WERI-Rb-1 (cell line): ENCODE measurements at regions not wholly inside any gene's neighbourhood (a gene's known extent, or its start where the extent isn't known, plus 50 kb on each side); places are given as distances from the start of the nearest gene placed in this dataset.
"Not testable (repeated sequence)": the region's sequence is repeated elsewhere in the genome, so short reads cannot be mapped to it uniquely, and the experiment has no call there.

Experiments
- DNase-seq: peaks from one replicate; pipeline ENCODE4 v3.0.0-alpha.2; 2020
- H3K27ac ChIP-seq: fragments of 250-450 bp; sonication (Bioruptor Pico); 2 replicates; pipeline ENCODE4 v1.5.1; 2020; ENCODE audit warnings: mild to moderate bottlenecking, moderate library complexity
- H3K27me3 ChIP-seq: fragments of 250-450 bp; sonication (Bioruptor Pico); 2 replicates; pipeline ENCODE4 v1.5.1; 2021; ENCODE audit warnings: mild to moderate bottlenecking, low read depth, moderate library complexity; ENCODE audit not compliant: insufficient read depth, severe bottlenecking
- H3K36me3 ChIP-seq: fragments of 250-450 bp; sonication (Bioruptor Pico); 2 replicates; pipeline ENCODE4 v1.5.1; 2020; ENCODE audit warnings: mild to moderate bottlenecking, moderate library complexity
- H3K4me3 ChIP-seq: 2 replicates; pipeline ENCODE4 v1.5.1; 2011; ENCODE audit warnings: low read depth, mild to moderate bottlenecking, control low read depth, low read length
- H3K9me3 ChIP-seq: fragments of 250-450 bp; sonication (Bioruptor Pico); 2 replicates; pipeline ENCODE4 v1.5.1; 2021; ENCODE audit warnings: mild to moderate bottlenecking, moderate library complexity; ENCODE audit not compliant: severe bottlenecking
- TF ChIP-seq, protein P1 (sequence below): IDR thresholded peaks from 2 replicates; pipeline ENCODE4 v1.5.1; 2011; ENCODE audit warnings: low read depth, mild to moderate bottlenecking, control low read depth, inconsistent platforms, low read length

- DNase-seq, result no peak
- Histone ChIP-seq H3K9me3 (no peaks in the 10 kb centered on the region), H3K27ac (no peak overlapping the region), H3K36me3 (no peaks in the 10 kb centered on the region), H3K4me3 (no peak overlapping the region), H3K27me3 (peaks cover 4% of the 10 kb centered on the region)
- TF ChIP-seq, protein P1, sequence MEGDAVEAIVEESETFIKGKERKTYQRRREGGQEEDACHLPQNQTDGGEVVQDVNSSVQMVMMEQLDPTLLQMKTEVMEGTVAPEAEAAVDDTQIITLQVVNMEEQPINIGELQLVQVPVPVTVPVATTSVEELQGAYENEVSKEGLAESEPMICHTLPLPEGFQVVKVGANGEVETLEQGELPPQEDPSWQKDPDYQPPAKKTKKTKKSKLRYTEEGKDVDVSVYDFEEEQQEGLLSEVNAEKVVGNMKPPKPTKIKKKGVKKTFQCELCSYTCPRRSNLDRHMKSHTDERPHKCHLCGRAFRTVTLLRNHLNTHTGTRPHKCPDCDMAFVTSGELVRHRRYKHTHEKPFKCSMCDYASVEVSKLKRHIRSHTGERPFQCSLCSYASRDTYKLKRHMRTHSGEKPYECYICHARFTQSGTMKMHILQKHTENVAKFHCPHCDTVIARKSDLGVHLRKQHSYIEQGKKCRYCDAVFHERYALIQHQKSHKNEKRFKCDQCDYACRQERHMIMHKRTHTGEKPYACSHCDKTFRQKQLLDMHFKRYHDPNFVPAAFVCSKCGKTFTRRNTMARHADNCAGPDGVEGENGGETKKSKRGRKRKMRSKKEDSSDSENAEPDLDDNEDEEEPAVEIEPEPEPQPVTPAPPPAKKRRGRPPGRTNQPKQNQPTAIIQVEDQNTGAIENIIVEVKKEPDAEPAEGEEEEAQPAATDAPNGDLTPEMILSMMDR, result no peak
Measured at GRCh38 chr2:228927028-228928010, 343.8 kb downstream of the PID1 start.

DNA sequence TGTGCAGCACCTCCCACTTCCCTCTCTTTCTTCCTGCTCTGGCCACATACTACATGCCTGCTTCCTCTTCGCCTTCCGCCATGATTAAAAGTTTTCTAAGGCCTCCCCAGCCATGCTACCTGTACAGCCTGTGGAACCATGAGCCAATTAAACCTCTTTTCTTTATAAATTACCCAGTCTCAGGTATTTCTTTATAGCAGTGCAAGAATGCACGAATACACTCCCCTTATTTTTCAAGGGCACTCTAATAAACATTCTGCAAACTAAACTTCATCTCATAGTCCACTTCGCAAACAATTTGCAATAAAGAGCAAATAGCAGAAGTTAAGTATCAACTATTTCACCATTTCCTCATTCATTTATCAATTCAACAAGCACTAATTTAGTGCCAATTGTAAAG, 351.3 kb downstream of the PID1 start:
- no peak overlapping the region for H3K4me3 ChIP-seq
- no peaks in the 10 kb centered on the region for H3K9me3 ChIP-seq
- TF ChIP-seq, protein P1, result no peak
- no peak overlapping the region for H3K27ac ChIP-seq
- no peaks in the 10 kb centered on the region for H3K36me3 ChIP-seq
- H3K27me3 ChIP-seq, result peaks cover 4% of the 10 kb centered on the region
- no peak for DNase-seq

DNA sequence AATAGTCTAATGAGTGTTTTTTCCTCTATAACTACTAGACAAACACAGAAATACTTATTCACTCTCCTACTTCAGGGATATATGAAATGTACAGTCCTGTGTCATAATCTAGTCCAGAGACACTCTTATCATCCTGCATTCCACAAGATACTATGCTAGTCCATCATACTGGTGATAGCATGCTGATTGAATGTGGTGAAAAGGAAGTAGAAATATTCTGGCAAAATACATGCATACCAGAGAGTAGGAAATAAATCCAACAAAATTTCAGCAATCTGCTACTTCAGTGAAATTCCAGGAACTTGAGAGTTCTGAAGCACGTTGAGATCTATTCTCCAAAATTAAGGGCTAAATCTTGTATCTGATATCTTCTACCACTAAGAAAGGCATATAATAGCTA, 353.9 kb downstream of the PID1 start:
- no peaks in the 10 kb centered on the region for H3K9me3 ChIP-seq
- no peak for DNase-seq
- no peak overlapping the region for H3K4me3 ChIP-seq
- TF ChIP-seq, protein P1, result no peak
- H3K27ac ChIP-seq, result no peak overlapping the region
- H3K36me3 ChIP-seq, result no peaks in the 10 kb centered on the region
- H3K27me3 ChIP-seq, result peaks cover 6% of the 10 kb centered on the region

DNA sequence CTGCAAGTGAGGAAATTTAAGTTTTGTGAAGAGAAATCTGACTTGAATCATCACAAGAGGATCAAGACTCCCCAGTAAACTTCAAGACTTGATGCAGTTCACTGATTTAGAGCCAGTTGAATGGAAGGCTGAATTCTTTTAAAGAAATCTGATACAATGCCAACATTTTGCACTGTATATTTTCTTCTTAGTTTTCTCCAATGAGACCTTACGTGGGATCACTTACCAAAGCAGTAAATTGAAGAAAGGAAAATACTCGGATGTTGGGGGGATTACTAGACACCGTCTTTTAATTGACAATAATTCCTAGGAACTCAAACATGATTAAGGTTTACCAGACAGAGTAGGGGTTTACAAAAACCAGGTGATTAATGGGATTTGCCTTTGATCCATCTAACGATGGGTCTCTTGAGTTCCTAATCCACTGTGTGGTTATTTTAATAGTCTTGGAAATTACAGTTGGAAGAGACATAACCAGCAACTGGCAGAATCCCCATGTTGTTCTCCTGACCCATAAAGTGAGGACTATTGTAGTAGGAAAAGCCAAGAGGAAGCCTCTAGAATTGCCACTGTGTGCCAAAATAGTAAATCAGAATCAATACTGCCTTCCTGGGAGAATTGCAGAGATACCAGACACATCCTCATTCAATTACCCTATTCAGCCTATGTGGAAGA, 354.5 kb downstream of the PID1 start:
- no peak overlapping the region for H3K27ac ChIP-seq
- DNase-seq, result no peak
- peaks cover 9% of the 10 kb centered on the region for H3K27me3 ChIP-seq
- no peaks in the 10 kb centered on the region for H3K9me3 ChIP-seq
- no peak overlapping the region for H3K4me3 ChIP-seq
- no peaks in the 10 kb centered on the region for H3K36me3 ChIP-seq
- TF ChIP-seq, protein P1, result no peak

GRCh38 chr2:228913176-228913575, 357.9 kb downstream of the PID1 start:
- H3K36me3 ChIP-seq, result no peaks in the 10 kb centered on the region
- peaks cover 12% of the 10 kb centered on the region for H3K27me3 ChIP-seq
- no peak overlapping the region for H3K27ac ChIP-seq
- no peak for DNase-seq
- H3K4me3 ChIP-seq, result no peak overlapping the region
- no peaks in the 10 kb centered on the region for H3K9me3 ChIP-seq
- TF ChIP-seq, protein P1, result no peak

DNA sequence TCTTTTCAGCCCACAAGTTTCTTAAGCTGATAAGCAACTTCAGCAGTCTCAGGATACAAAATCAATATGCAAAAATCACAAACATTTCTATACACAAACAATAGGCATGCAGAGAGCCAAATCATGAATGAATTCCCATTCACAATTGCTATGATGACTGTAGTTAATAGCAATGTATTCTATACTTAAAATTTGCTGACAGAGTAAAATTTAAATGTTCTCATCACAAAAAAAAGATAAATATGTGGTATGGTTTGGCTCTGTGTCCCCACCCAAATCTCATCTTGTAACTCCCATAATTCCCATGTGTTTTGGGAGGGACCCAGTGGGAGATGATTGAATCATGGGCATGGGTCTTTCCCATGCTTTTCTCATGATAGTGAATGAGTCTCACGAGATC, 360.2 kb downstream of the PID1 start:
- H3K27ac ChIP-seq, H3K9me3 ChIP-seq, DNase-seq, H3K4me3 ChIP-seq, H3K36me3 ChIP-seq: not testable (repeated sequence)
- peaks cover 12% of the 10 kb centered on the region for H3K27me3 ChIP-seq
